ENCODE measurements at regions not wholly inside any gene's neighbourhood (a gene's known extent, or its start where the extent isn't known, plus 50 kb on each side); places are given as distances from the start of the nearest gene placed in this dataset.

DNA sequence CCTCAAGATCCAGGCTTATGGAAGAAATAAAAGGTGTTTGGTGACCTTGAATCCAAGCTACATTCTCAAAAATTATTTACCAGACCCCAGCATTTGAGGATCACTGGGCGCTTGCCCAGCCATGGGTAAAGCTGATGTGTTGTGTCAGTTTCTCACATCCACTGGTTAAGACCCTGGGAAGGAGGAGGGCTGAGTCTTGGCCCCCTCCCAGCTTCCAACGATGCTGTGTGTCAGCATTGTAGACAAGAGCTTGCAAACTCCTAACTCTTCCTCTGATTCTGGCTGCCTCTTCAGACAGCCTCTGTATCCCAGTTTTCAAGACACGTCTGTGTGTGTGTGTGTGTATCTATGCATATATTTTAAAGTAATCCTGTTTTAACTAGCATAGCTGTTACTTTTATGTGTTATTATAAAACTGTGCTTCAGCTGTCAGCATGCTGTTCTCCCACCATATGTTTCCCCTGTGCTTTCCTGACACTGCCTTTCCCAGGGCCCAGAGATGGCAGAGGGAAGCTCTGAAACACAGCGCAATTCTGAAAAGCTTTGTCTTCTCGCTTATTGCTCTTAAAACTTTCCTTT lies 157.3 kb upstream of the LRRN1 start:
- TF ChIP-seq, protein P1, sequence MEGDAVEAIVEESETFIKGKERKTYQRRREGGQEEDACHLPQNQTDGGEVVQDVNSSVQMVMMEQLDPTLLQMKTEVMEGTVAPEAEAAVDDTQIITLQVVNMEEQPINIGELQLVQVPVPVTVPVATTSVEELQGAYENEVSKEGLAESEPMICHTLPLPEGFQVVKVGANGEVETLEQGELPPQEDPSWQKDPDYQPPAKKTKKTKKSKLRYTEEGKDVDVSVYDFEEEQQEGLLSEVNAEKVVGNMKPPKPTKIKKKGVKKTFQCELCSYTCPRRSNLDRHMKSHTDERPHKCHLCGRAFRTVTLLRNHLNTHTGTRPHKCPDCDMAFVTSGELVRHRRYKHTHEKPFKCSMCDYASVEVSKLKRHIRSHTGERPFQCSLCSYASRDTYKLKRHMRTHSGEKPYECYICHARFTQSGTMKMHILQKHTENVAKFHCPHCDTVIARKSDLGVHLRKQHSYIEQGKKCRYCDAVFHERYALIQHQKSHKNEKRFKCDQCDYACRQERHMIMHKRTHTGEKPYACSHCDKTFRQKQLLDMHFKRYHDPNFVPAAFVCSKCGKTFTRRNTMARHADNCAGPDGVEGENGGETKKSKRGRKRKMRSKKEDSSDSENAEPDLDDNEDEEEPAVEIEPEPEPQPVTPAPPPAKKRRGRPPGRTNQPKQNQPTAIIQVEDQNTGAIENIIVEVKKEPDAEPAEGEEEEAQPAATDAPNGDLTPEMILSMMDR (IDR thresholded peaks at IDR 0.05), result no peak
- no peak for TF ChIP-seq POLR2AphosphoS5 (IDR thresholded peaks at IDR 0.05)
- no peak for TF ChIP-seq POLR2A (IDR thresholded peaks at IDR 0.05)
- no peak for TF ChIP-seq EP300 (IDR thresholded peaks at IDR 0.05; ENCODE audit: low read depth)

Data from transverse colon (tissue), 4 donors.